H1 (cell line): ENCODE measurements at regions not wholly inside any gene's neighbourhood (a gene's known extent, or its start where the extent isn't known, plus 50 kb on each side); places are given as distances from the start of the nearest gene placed in this dataset.

Experiments used
- CTCF ChIA-PET: fragments of 300-600 bp; sonication (Branson Sonifier 250); formaldehyde crosslinking; loops from one replicate; lab custom pipeline; 2021; ENCODE audit not compliant: partially characterized antibody; lab: Charles Lee
- POLR2A ChIA-PET: fragments of 300-600 bp; sonication (Branson Sonifier 250); formaldehyde crosslinking; loops from one replicate; lab custom pipeline; 2021; ENCODE audit warnings: inconsistent platforms; ENCODE audit not compliant: partially characterized antibody; lab: Charles Lee
- DNase-seq, 2 experiments: peaks; one replicate each; pipeline versions ENCODE4 v3.0.0 to v3.0.0-alpha.2; 2010 to 2022; ENCODE audit warnings: low spot score in 2 of 2, low read depth in 1 of 2, mixed read lengths in 1 of 2
- FAIRE-seq: peaks from 2 replicates; lab custom pipeline; 2011; peaks lifted over from hg19 to GRCh38; lab: Jason Lieb, UNC
- H2AFZ ChIP-seq: 2 replicates; pipeline ENCODE4 v1.8.1; 2012; ENCODE audit warnings: low read length, inconsistent platforms
- H2AK5ac ChIP-seq: 2 replicates; pipeline ENCODE4 v1.6.1; 2013; ENCODE audit warnings: low read depth, low read length
- H2BK120ac ChIP-seq: replicated peaks from 2 replicates; pipeline ENCODE3; 2013; ENCODE audit warnings: low read depth, low read length, inconsistent platforms
- H2BK12ac ChIP-seq: 2 replicates; pipeline ENCODE4 v1.6.1; 2013; ENCODE audit warnings: low read depth, low read length
- H2BK15ac ChIP-seq: 2 replicates; pipeline ENCODE4 v1.6.1; 2013; ENCODE audit warnings: low read length
- H2BK20ac ChIP-seq: 2 replicates; pipeline ENCODE4 v1.6.1; 2013; ENCODE audit warnings: low read length
- H2BK5ac ChIP-seq: 2 replicates; pipeline ENCODE4 v1.6.1; 2013; ENCODE audit warnings: low read depth, low read length
- H3K14ac ChIP-seq: 2 replicates; pipeline ENCODE4 v1.6.1; 2013; ENCODE audit warnings: inconsistent platforms; ENCODE audit not compliant: insufficient read length
- H3K18ac ChIP-seq: 2 replicates; pipeline ENCODE4 v1.6.1; 2013; ENCODE audit warnings: low read length; ENCODE audit errors: extremely low read depth
- H3K23ac ChIP-seq: 2 replicates; pipeline ENCODE4 v1.6.1; 2013; ENCODE audit warnings: inconsistent platforms; ENCODE audit not compliant: insufficient read length
- H3K23me2 ChIP-seq: 2 replicates; pipeline ENCODE4 v1.6.1; 2013; ENCODE audit warnings: low read depth, low read length
- H3K27ac ChIP-seq: 2 replicates; pipeline ENCODE4 v1.6.1; 2011; ENCODE audit warnings: low read depth, low read length, inconsistent platforms
- H3K27me3 ChIP-seq, 4 experiments: replicated peaks in 1 of 4; 1 replicate in 1 of 4; 2 replicates in 3 of 4; pipeline versions ENCODE4 v1.6.1 to v1.8.1; 2011 to 2013; ENCODE audit warnings: low read length in 3 of 4, mild to moderate bottlenecking in 3 of 4, inconsistent platforms in 2 of 4, mixed read lengths in 2 of 4, moderate library complexity in 1 of 4; ENCODE audit not compliant: control insufficient read depth in 3 of 4, insufficient read depth in 3 of 4; ENCODE audit errors: extremely low read depth in 1 of 4
- H3K36me3 ChIP-seq, 4 experiments: 2 replicates each; pipeline versions ENCODE4 v1.6.1 to v1.8.1; 2011 to 2013; ENCODE audit warnings: mild to moderate bottlenecking in 4 of 4, low read length in 3 of 4, moderate library complexity in 2 of 4, control low read depth in 1 of 4, inconsistent platforms in 1 of 4; ENCODE audit not compliant: insufficient read depth in 4 of 4, control insufficient read depth in 2 of 4
- H3K4ac ChIP-seq: replicated peaks from 2 replicates; pipeline ENCODE3; 2013; ENCODE audit warnings: low read length, low read depth, mixed read lengths, inconsistent platforms; ENCODE audit not compliant: insufficient read length
- H3K4me1 ChIP-seq, 4 experiments: replicated peaks in 1 of 4; 1 replicate in 1 of 4; 2 replicates in 3 of 4; pipeline versions ENCODE4 v1.6.1 to v1.8.1; 2011 to 2013; ENCODE audit warnings: low read length in 3 of 4, inconsistent platforms in 2 of 4, mixed read lengths in 1 of 4; ENCODE audit not compliant: insufficient read depth in 4 of 4, control insufficient read depth in 3 of 4
- H3K4me2 ChIP-seq, 2 experiments: 2 replicates each; pipeline versions ENCODE4 v1.6.1 to v1.8.1; 2011 to 2013; ENCODE audit warnings: low read depth in 2 of 2, low read length in 2 of 2, control low read depth in 1 of 2, inconsistent platforms in 1 of 2, mild to moderate bottlenecking in 1 of 2; ENCODE audit not compliant: insufficient read depth in 1 of 2
- H3K4me3 ChIP-seq, 4 experiments: fragments of 200-600, 300-600 bp in 1 of 4; sonication (generic), shearing (Covaris generic), sonication (Bioruptor Twin) in 1 of 4; 2 replicates each; pipeline versions ENCODE4 v1.5.1 to v1.8.1; 2011 to 2016; ENCODE audit warnings: low read length in 4 of 4, low read depth in 3 of 4, control low read depth in 2 of 4, inconsistent platforms in 2 of 4, mild to moderate bottlenecking in 2 of 4, mixed read lengths in 1 of 4, moderate library complexity in 1 of 4; ENCODE audit not compliant: insufficient read depth in 2 of 4; ENCODE audit errors: extremely low read depth in 1 of 4
- H3K56ac ChIP-seq: replicated peaks from 2 replicates; pipeline ENCODE3; 2013; ENCODE audit warnings: low read depth, mild to moderate bottlenecking, mixed read lengths, low read length, inconsistent platforms; ENCODE audit not compliant: insufficient read length
- H3K79me1 ChIP-seq: 2 replicates; pipeline ENCODE4 v1.6.1; 2013; ENCODE audit warnings: low read depth, low read length, control low read depth
- H3K79me2 ChIP-seq, 2 experiments: 2 replicates each; pipeline versions ENCODE4 v1.6.1 to v1.8.1; 2012 to 2013; ENCODE audit warnings: low read length in 2 of 2, mild to moderate bottlenecking in 2 of 2, inconsistent platforms in 1 of 2; ENCODE audit not compliant: insufficient read depth in 2 of 2, control insufficient read depth in 1 of 2
- H3K9ac ChIP-seq, 4 experiments: replicated peaks in 1 of 4; 1 replicate in 1 of 4; 2 replicates in 3 of 4; pipeline versions ENCODE4 v1.6.1 to v1.8.1; 2011 to 2013; ENCODE audit warnings: low read depth in 3 of 4, low read length in 3 of 4, control low read depth in 2 of 4, mild to moderate bottlenecking in 2 of 4, moderate library complexity in 2 of 4, inconsistent platforms in 1 of 4; ENCODE audit errors: extremely low read depth in 1 of 4
- H3K9me3 ChIP-seq, 2 experiments: 2 replicates each; pipeline versions ENCODE4 v1.6.1 to v1.8.1; 2012 to 2013; ENCODE audit warnings: mild to moderate bottlenecking in 2 of 2, moderate library complexity in 2 of 2, control low read depth in 1 of 2, inconsistent platforms in 1 of 2, low read depth in 1 of 2, low read length in 1 of 2, mixed read lengths in 1 of 2; ENCODE audit not compliant: insufficient read depth in 2 of 2
- H4K20me1 ChIP-seq, 2 experiments: replicated peaks in 1 of 2; 2 replicates each; pipeline versions ENCODE3 to v1.8.1; 2011 to 2013; ENCODE audit warnings: inconsistent platforms in 2 of 2, low read length in 2 of 2, mild to moderate bottlenecking in 1 of 2; ENCODE audit not compliant: insufficient read depth in 2 of 2, control insufficient read depth in 1 of 2
- H4K5ac ChIP-seq: 2 replicates; pipeline ENCODE4 v1.6.1; 2013; ENCODE audit warnings: low read length, low read depth, mixed read lengths, inconsistent platforms; ENCODE audit not compliant: insufficient read length
- H4K8ac ChIP-seq: 2 replicates; pipeline ENCODE4 v1.8.0; 2013; ENCODE audit warnings: mild to moderate bottlenecking, moderate library complexity, low read length, inconsistent platforms; ENCODE audit not compliant: insufficient read depth; ENCODE audit errors: extremely low read depth
- H4K91ac ChIP-seq: replicated peaks from 2 replicates; pipeline ENCODE3; 2013; ENCODE audit warnings: low read length, mixed read lengths, inconsistent platforms; ENCODE audit not compliant: insufficient read length
- CHD1 ChIP-seq: IDR thresholded peaks from 2 replicates; pipeline ENCODE4 v1.6.1; 2012; ENCODE audit warnings: low read depth, low read length, improper control_type of control experiment
- CREB1 ChIP-seq: IDR thresholded peaks from 2 replicates; pipeline ENCODE4 v1.6.1; 2012; ENCODE audit warnings: inconsistent platforms
- EGR1 ChIP-seq: IDR thresholded peaks from 2 replicates; pipeline ENCODE4 v1.6.1; 2011; ENCODE audit warnings: low read depth, low read length, borderline replicate concordance
- EZH2 ChIP-seq: fragments of 200-600 bp; sonication (generic); IDR thresholded peaks from 2 replicates; pipeline ENCODE4 v1.7.1; 2012; ENCODE audit warnings: low read depth, mild to moderate bottlenecking, moderate library complexity, low read length, inconsistent platforms; ENCODE audit not compliant: severe bottlenecking
- GTF2F1 ChIP-seq: IDR thresholded peaks from 2 replicates; pipeline ENCODE4 v1.6.1; 2012; ENCODE audit warnings: low read depth, low read length, improper control_type of control experiment, borderline replicate concordance
- HDAC2 ChIP-seq, 2 experiments: fragments of 300-600 bp in 1 of 2; sonication (generic) in 1 of 2; IDR thresholded peaks; 2 replicates each; pipeline ENCODE4 v1.6.1; 2011 to 2012; ENCODE audit warnings: low read depth in 2 of 2, low read length in 2 of 2, mild to moderate bottlenecking in 2 of 2, moderate library complexity in 2 of 2, borderline replicate concordance in 1 of 2, inconsistent platforms in 1 of 2
- HDAC6 ChIP-seq: IDR thresholded peaks from one replicate; pipeline ENCODE4 v1.7.1; 2012; ENCODE audit warnings: low read depth, mild to moderate bottlenecking, inconsistent platforms, low read length, moderate library complexity
- NRF1 ChIP-seq: IDR thresholded peaks from 2 replicates; pipeline ENCODE4 v1.6.1; 2011; ENCODE audit warnings: mild to moderate bottlenecking, low read depth, low read length, improper control_type of control experiment
- POLR2A ChIP-seq, 2 experiments: IDR thresholded peaks; 1 replicate in 1 of 2; 2 replicates in 1 of 2; pipeline ENCODE4 v1.6.1; 2011; ENCODE audit warnings: low read depth in 2 of 2, low read length in 2 of 2, mild to moderate bottlenecking in 2 of 2; ENCODE audit errors: control extremely low read depth in 1 of 2
- POLR2AphosphoS5 ChIP-seq: IDR thresholded peaks from 2 replicates; pipeline ENCODE4 v1.6.1; 2011; ENCODE audit warnings: low read depth, low read length
- SIX5 ChIP-seq: IDR thresholded peaks from 2 replicates; pipeline ENCODE4 v1.6.1; 2011; ENCODE audit warnings: mild to moderate bottlenecking, low read depth, low read length
- TAF1 ChIP-seq: IDR thresholded peaks from 2 replicates; pipeline ENCODE4 v1.6.1; 2011; ENCODE audit warnings: mild to moderate bottlenecking, low read depth, low read length
- TBP ChIP-seq: IDR thresholded peaks from 2 replicates; pipeline ENCODE4 v1.6.1; 2011; ENCODE audit warnings: low read depth, low read length, improper control_type of control experiment
- WGBS, 2 experiments: shearing (Covaris generic) in 1 of 2; methylation state at CpG; one replicate each; pipeline versions ENCODE4 v1.1.6 to v1.1.7; 2013 to 2015; ENCODE audit warnings: low lambda C conversion rate in 2 of 2, mixed read lengths in 2 of 2, inconsistent platforms in 1 of 2, low coverage in 1 of 2, missing lambda C conversion rate in 1 of 2; ENCODE audit not compliant: insufficient replicate concordance in 2 of 2, insufficient coverage in 1 of 2, insufficient read length in 1 of 2; ENCODE audit errors: extremely low coverage in 1 of 2, missing lambda C conversion rate in 1 of 2; 5-methylcytosine and 5-hydroxymethylcytosine counted together
- TF ChIP-seq, protein P1 (sequence below), 3 experiments: IDR thresholded peaks; 1 replicate in 2 of 3; 2 replicates in 1 of 3; pipeline versions ENCODE4 v1.5.1 to v1.6.1; 2011; ENCODE audit warnings: low read length in 3 of 3, mild to moderate bottlenecking in 3 of 3, inconsistent platforms in 2 of 3, low read depth in 1 of 3, moderate library complexity in 1 of 3; ENCODE audit not compliant: insufficient read depth in 1 of 3; ENCODE audit errors: control extremely low read depth in 1 of 3

DNA sequence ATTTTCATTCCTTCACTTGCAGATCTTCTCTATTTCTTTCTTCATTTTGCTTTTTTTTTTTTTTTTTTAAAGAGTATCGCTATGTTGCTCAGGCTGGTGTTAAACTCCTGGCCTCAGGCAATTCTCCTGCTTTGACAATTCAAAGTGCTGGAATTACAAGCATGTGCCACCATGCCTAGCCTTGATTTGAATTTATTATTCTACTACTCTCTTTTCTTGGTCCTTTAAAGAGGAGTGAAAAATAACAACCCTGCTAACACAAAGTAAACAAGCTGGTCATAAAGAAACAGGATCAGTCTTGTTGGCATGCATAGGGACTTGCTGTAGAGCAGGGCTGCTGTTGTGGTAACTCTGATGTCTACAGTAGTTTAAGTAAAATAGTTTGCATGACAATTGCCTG is 1615.3 kb upstream of the ZEB2 start:
- Histone ChIP-seq H2AK5ac (no peak overlapping the region), H3K27ac (no peak overlapping the region), H2BK120ac (no peak overlapping the region), H3K23me2 (no peaks in the 10 kb centered on the region), H4K5ac (no peak overlapping the region), H4K20me1 (no peaks in the 10 kb centered on the region), H2BK20ac (no peak overlapping the region), H3K79me1 (no peaks in the 10 kb centered on the region), H2BK5ac (no peak overlapping the region), H3K9ac (no peak overlapping the region), H4K8ac (no peak overlapping the region), H2BK15ac (no peak overlapping the region), H3K4me1 (no peaks in the 10 kb centered on the region), H3K9me3 (0 out of 4 replicates have a peak, but pooled peaks cover 0 to 5% of the 10 kb centered on the region in 2 experiments), H3K4me3 (no peak overlapping the region), H3K56ac (no peak overlapping the region), H2AFZ (no peak overlapping the region), H4K91ac (no peak overlapping the region), H3K36me3 (no peaks in the 10 kb centered on the region), H3K79me2 (no peaks in the 10 kb centered on the region), H2BK12ac (no peak overlapping the region), H3K23ac (no peak overlapping the region), H3K4me2 (no peak overlapping the region), H3K14ac (no peak overlapping the region), H3K27me3 (no peaks in the 10 kb centered on the region), H3K18ac (no peak overlapping the region), H3K4ac (no peak overlapping the region)
- 67% methylated on average over 1 of the region's 1 CpG; no CpG with 5 or more reads in 1 of the 2 experiments for WGBS, 2 experiments
- POLR2A ChIA-PET, result no interaction called here
- CTCF ChIA-PET, result no interaction called here
- FAIRE-seq (no peak), DNase-seq (peak in 1 of 2 experiments; percentile 21)
- TF ChIP-seq HDAC2 (IDR thresholded peaks at IDR 0.05; ENCODE audit: borderline replicate concordance in 1 of 2, low read depth in 2 of 2, low read length in 2 of 2), result no peak
- TF ChIP-seq POLR2A (IDR thresholded peaks at IDR 0.05; ENCODE audit: control extremely low read depth in 1 of 2, low read depth in 2 of 2, low read length in 2 of 2), result no peak
- TF ChIP-seq TAF1, result no peak
- no peak for TF ChIP-seq SIX5
- no peak for TF ChIP-seq CREB1
- no peak for TF ChIP-seq GTF2F1
- no peak for TF ChIP-seq EGR1
- TF ChIP-seq CHD1, result no peak
- no peak for TF ChIP-seq TBP
- TF ChIP-seq NRF1, result no peak
- no peak for TF ChIP-seq EZH2
- no peak for TF ChIP-seq POLR2AphosphoS5
- TF ChIP-seq, protein P1, sequence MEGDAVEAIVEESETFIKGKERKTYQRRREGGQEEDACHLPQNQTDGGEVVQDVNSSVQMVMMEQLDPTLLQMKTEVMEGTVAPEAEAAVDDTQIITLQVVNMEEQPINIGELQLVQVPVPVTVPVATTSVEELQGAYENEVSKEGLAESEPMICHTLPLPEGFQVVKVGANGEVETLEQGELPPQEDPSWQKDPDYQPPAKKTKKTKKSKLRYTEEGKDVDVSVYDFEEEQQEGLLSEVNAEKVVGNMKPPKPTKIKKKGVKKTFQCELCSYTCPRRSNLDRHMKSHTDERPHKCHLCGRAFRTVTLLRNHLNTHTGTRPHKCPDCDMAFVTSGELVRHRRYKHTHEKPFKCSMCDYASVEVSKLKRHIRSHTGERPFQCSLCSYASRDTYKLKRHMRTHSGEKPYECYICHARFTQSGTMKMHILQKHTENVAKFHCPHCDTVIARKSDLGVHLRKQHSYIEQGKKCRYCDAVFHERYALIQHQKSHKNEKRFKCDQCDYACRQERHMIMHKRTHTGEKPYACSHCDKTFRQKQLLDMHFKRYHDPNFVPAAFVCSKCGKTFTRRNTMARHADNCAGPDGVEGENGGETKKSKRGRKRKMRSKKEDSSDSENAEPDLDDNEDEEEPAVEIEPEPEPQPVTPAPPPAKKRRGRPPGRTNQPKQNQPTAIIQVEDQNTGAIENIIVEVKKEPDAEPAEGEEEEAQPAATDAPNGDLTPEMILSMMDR (IDR thresholded peaks at IDR 0.05; ENCODE audit: control extremely low read depth in 1 of 3, insufficient read depth in 1 of 3, low read depth in 1 of 3, low read length in 3 of 3), result no peak
- no peak for TF ChIP-seq HDAC6
